Activated gamma-delta T cell (primary cell): ENCODE measurements at regions not wholly inside any gene's neighbourhood (a gene's known extent, or its start where the extent isn't known, plus 50 kb on each side); places are given as distances from the start of the nearest gene placed in this dataset.

Experiments used
- DNase-seq: peaks from one replicate; lab custom pipeline; 2025; lab: John Stamatoyannopoulos, UW

- DNase-seq: no peak
Observed at GRCh38 chr3:82088749-82089148, 327.3 kb upstream of the GBE1 start.

DNA sequence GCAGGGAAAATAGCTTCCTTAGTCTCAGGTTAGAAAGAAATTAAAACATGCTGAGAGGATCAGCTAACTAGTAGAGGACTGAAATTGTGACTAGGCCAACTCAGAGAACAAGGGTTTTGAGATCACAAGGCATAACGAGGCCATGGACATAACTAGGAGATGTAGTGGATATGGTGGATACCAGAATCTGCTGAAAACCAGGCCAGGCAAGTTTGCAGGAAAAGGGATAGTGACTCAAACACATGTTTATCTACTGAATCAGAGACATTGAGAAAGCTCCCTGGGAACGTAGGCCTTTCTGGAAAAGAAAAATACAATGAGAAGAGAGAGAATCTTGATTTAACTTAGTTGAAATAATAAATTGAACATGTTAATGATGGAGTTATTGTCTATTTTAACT is 326.5 kb upstream of the GBE1 start:
- DNase-seq: no peak

DNA sequence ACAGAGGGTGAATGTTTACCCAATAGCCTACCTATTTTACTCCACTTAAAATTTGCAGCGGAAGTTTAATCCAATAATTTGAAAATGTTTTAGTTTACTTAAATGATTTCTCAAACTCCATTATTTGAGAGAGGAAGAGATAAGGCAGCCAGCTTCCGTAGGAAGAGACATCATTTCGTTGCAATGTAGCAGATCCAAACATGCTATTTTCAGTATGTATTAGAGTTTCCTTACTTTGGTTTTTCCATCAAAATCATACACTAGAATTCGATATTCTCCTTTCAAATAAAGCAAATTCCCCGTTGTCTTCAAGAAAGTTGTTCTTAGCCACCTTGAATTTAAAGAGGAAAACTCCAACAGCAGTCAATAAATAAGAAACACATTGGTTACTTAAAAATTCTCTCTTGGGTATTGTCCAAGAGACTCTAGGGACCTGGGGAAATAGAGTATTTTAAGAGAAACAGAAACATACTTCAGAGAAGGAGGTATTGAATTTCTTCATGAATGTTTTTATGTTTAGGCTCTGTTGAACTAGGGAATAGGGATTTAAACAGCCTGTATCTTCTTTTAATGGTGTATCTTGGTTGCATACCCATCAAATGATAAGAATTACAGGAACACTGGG is 324.5 kb upstream of the GBE1 start:
- no peak for DNase-seq

GRCh38 chr3:82085356-82085755 is 323.9 kb upstream of the GBE1 start:
- no peak for DNase-seq

DNA sequence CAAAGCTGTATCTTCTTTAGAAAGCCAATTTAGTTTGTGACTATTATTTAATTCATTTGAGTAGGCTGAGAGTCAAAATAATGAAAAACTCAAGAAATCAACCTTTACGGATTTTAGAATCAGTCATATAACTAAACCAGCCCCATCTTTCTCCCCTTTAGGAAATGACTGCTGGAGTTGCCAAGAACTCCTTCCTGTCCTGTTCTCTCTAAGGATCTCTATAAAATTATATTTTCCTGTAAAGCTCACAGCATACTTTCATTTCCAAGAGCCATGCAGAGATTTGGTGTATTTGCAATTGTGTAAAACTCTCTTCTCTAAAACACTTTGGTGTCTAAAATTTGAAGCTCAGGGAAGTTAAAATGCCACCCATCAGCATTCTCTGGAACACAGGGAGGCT is 323.4 kb upstream of the GBE1 start:
- no peak for DNase-seq

DNA sequence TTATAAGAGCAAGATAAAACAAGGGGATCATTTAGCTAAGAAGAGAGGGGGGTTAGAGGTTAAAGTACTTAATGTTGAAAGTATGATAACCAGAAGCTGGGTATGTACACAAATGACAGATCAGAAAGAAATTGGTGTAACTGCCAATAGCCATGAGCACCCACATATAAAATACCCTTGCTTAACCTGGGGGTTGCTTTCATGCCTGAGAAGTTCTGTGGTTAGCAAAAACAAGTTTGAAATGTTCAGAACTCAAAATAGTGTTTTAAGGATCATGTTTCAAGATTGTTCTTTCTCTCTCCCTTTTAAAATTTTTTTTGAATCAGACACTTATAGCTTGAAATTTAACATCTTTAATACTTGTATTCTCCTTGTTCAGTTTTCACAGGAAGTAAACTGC is 321.4 kb upstream of the GBE1 start:
- DNase-seq: no peak

GRCh38 chr3:82081351-82081750 is 319.9 kb upstream of the GBE1 start:
- DNase-seq: no peak

DNA sequence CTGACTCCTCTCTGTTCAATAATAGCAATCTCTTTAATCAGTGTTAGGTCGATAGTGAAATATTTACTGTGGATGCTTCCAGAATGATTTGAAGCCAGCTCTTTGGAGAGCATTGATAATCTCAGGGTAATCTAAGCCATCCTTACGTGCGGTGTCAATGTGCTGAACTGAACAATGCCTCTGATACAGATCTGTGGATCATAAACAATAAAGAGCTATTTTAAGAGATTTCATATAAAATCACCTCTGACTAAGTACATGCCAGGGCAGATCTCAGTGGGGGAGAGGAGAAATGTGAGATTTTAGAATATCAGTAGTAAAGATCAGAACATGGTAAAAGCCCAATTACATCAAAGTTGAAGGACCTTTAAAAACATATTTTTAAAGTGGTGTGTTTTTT is 319.3 kb upstream of the GBE1 start:
- DNase-seq: no peak

GRCh38 chr3:82080261-82080660 is 318.8 kb upstream of the GBE1 start:
- DNase-seq: no peak

- DNase-seq: no peak
Observed at GRCh38 chr3:82079335-82079890, 318.0 kb upstream of the GBE1 start.

- no peak for DNase-seq
Observed at GRCh38 chr3:82078246-82078645, 316.8 kb upstream of the GBE1 start.

- no peak for DNase-seq
Observed at GRCh38 chr3:82067420-82067819, 306.0 kb upstream of the GBE1 start.

- DNase-seq: no peak
Observed at GRCh38 chr3:82058809-82059208, 297.4 kb upstream of the GBE1 start.

- no peak for DNase-seq
Observed at GRCh38 chr3:82055792-82056191, 294.3 kb upstream of the GBE1 start.

DNA sequence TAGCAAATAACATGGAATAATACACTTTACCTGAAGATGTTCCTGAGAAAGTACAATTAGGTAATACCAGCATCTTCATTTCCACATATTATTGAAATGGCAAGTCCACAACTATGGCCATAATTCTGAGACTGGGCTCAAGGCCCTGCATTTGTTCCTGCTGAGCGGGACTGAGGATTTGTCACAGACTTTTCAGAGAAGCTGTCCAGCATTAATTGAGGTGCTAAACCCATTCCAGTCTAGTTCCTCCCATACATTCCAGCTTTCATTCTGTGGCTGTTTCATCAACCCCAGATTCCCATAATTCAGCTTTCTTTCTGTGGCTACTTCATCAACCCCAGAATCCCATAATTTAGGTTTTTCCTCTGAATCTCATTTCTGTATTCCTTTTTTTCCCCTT is 293.4 kb upstream of the GBE1 start:
- DNase-seq: no peak

- DNase-seq: no peak
Observed at GRCh38 chr3:82053236-82053635, 291.8 kb upstream of the GBE1 start.

GRCh38 chr3:82050382-82050781 is 288.9 kb upstream of the GBE1 start:
- no peak for DNase-seq

DNA sequence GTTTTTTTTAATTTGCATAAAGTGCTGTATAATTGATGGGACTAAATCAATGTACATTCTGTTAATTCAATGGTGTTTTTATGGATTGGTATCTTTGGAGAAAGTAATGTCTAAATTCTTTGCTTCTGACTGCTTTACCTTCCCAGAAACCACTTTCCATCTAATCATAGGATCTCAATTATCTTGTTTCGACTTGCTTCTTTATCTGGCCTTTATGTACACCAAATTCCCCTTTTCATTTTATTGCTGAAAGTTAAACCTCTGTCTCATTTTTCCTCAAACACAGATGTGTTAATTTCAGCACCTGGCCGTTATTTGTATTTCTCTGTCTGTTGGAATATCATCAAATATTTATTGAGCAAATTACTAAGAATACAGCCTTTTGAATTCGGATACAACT is 287.3 kb upstream of the GBE1 start:
- no peak for DNase-seq

GRCh38 chr3:82044930-82045705 is 283.7 kb upstream of the GBE1 start:
- no peak for DNase-seq

DNA sequence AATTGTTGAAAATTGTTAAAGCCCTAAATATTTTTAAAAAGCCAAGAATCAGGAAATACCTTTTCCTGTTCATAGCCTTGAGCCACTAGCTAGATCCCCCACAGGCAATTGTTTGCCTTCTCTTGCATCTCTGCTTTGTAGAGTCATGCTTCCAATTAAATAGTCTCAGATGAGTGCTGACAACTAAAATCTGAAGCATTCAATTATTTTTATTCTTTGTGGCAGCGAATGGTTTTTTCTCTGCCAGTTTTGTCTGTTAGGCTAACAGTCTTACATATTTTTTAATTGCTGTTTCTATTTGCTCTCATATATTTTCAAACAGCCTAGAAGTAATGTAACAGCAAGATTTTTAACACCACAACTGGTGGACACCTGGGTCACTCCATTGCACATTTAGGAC is 277.1 kb upstream of the GBE1 start:
- no peak for DNase-seq

- DNase-seq: no peak
Observed at GRCh38 chr3:82033186-82033585, 271.7 kb upstream of the GBE1 start.

- DNase-seq: no peak
Observed at GRCh38 chr3:82031596-82031995, 270.2 kb upstream of the GBE1 start.

- DNase-seq: no peak
Observed at GRCh38 chr3:82030916-82031315, 269.5 kb upstream of the GBE1 start.

DNA sequence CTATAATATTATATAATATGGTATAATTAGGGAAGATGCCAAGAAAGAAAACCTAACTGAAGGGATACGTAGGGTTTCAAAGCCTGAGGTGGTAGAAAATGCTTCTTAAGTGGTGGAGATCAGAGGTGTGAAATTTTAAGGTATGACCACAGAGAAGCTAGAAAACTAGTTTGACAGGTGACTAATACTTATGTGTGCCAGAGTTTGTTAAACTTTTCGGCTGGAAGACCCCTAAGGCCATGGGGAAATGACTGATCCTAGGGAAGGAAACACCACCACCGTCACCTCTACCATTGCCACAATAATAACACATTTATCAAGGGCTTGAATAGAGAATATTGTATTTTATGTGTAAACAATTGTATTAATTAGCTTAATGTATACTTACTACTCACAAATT is 261.4 kb upstream of the GBE1 start:
- no peak for DNase-seq
